Panc1 (cell line): ENCODE measurements at regions not wholly inside any gene's neighbourhood (a gene's known extent, or its start where the extent isn't known, plus 50 kb on each side); places are given as distances from the start of the nearest gene placed in this dataset.

Source experiments
- POLR2AphosphoS5 ChIP-seq: IDR thresholded peaks from 2 replicates; pipeline ENCODE4 v1.6.1; 2012; ENCODE audit warnings: mild to moderate bottlenecking, low read depth, low read length, moderate library complexity
- SIN3A ChIP-seq: IDR thresholded peaks from 2 replicates; pipeline ENCODE4 v1.6.1; 2012; ENCODE audit warnings: low read depth, mild to moderate bottlenecking, low read length, moderate library complexity, borderline replicate concordance; ENCODE audit not compliant: insufficient read depth
- TF ChIP-seq, protein P1 (sequence below): fragments of 450-650 bp; IDR thresholded peaks from 2 replicates; pipeline ENCODE4 v1.5.1; 2017; ENCODE audit warnings: mild to moderate bottlenecking

DNA sequence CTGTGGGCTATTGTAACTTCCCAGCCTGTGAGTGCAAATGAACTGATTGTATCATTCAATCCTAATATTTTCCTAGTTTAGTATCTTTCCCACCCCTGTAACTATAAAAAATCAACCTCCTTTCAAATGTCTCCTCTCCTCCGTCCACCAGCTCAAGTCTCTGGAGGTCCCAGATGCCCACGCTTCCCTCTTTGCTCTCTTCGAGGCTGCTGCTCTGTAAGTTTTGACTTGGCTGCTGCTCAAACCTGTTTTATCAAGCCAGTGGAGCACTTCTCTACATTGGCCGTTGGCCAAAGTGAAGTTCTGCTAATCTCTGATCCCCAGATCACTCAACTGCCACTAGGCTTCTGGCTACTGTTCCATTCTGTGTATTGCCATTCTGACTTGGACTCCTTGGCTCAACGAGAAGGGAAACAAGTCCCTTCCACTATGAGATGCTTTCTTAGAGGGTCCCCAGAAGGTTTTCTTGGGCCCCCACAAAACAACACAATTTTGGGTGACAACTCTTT, 60.7 kb upstream of the RAPGEF2 start:
- TF ChIP-seq, protein P1, sequence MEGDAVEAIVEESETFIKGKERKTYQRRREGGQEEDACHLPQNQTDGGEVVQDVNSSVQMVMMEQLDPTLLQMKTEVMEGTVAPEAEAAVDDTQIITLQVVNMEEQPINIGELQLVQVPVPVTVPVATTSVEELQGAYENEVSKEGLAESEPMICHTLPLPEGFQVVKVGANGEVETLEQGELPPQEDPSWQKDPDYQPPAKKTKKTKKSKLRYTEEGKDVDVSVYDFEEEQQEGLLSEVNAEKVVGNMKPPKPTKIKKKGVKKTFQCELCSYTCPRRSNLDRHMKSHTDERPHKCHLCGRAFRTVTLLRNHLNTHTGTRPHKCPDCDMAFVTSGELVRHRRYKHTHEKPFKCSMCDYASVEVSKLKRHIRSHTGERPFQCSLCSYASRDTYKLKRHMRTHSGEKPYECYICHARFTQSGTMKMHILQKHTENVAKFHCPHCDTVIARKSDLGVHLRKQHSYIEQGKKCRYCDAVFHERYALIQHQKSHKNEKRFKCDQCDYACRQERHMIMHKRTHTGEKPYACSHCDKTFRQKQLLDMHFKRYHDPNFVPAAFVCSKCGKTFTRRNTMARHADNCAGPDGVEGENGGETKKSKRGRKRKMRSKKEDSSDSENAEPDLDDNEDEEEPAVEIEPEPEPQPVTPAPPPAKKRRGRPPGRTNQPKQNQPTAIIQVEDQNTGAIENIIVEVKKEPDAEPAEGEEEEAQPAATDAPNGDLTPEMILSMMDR = no peak
- TF ChIP-seq SIN3A (no peak), POLR2AphosphoS5 (no peak)
